ENCODE measurements at regions not wholly inside any gene's neighbourhood (a gene's known extent, or its start where the extent isn't known, plus 50 kb on each side); places are given as distances from the start of the nearest gene placed in this dataset.

- no peak for TF ChIP-seq BACH2 (CRISPR knock-in tag; IDR thresholded peaks at IDR 0.05; ENCODE audit: borderline replicate concordance)
- no peak for TF ChIP-seq ZC3H10 (CRISPR knock-in tag; IDR thresholded peaks at IDR 0.05)
- TF ChIP-seq TOX (CRISPR knock-in tag; IDR thresholded peaks at IDR 0.05; ENCODE audit: borderline replicate concordance) = no peak
- TF ChIP-seq CREB5 (CRISPR knock-in tag; IDR thresholded peaks at IDR 0.05; ENCODE audit: low read depth) = no peak
- TF ChIP-seq TCF4 (CRISPR knock-in tag; IDR thresholded peaks at IDR 0.05; ENCODE audit: borderline replicate concordance) = no peak
- TF ChIP-seq CSDC2 (CRISPR knock-in tag; IDR thresholded peaks at IDR 0.05) = no peak
- no peak for TF ChIP-seq ESRRG (CRISPR knock-in tag; IDR thresholded peaks at IDR 0.05)
- no peak for TF ChIP-seq ZFP3 (CRISPR knock-in tag; IDR thresholded peaks at IDR 0.05)
- no peak for TF ChIP-seq SNAI2 (CRISPR knock-in tag; IDR thresholded peaks at IDR 0.05)
- no peak for TF ChIP-seq ZNF565 (CRISPR knock-in tag; conservative IDR thresholded peaks at IDR 0.05; ENCODE audit: low read depth)
- TF ChIP-seq, protein P1, sequence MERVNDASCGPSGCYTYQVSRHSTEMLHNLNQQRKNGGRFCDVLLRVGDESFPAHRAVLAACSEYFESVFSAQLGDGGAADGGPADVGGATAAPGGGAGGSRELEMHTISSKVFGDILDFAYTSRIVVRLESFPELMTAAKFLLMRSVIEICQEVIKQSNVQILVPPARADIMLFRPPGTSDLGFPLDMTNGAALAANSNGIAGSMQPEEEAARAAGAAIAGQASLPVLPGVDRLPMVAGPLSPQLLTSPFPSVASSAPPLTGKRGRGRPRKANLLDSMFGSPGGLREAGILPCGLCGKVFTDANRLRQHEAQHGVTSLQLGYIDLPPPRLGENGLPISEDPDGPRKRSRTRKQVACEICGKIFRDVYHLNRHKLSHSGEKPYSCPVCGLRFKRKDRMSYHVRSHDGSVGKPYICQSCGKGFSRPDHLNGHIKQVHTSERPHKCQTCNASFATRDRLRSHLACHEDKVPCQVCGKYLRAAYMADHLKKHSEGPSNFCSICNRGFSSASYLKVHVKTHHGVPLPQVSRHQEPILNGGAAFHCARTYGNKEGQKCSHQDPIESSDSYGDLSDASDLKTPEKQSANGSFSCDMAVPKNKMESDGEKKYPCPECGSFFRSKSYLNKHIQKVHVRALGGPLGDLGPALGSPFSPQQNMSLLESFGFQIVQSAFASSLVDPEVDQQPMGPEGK (CRISPR knock-in tag; IDR thresholded peaks at IDR 0.05; ENCODE audit: borderline replicate concordance) = no peak
These were observed 87.0 kb upstream of the RPRML start for GRCh38 chr17:47066095-47066494.
